GM19035 (cell line): ENCODE measurements at regions not wholly inside any gene's neighbourhood (a gene's known extent, or its start where the extent isn't known, plus 50 kb on each side); places are given as distances from the start of the nearest gene placed in this dataset.
A peak's percentile ranks its signal among the peaks of the same experiment; 100 is the strongest.

Experiments used
- ATAC-seq: cut with Tn5 transposase; IDR thresholded peaks from one replicate; pipeline ENCODE4 v1.9.1; 2021; ENCODE audit not compliant: unreplicated experiment

- no peak for ATAC-seq
These were observed 109.7 kb downstream of the TMTC3 start for GRCh38 chr12:88251798-88252197.

DNA sequence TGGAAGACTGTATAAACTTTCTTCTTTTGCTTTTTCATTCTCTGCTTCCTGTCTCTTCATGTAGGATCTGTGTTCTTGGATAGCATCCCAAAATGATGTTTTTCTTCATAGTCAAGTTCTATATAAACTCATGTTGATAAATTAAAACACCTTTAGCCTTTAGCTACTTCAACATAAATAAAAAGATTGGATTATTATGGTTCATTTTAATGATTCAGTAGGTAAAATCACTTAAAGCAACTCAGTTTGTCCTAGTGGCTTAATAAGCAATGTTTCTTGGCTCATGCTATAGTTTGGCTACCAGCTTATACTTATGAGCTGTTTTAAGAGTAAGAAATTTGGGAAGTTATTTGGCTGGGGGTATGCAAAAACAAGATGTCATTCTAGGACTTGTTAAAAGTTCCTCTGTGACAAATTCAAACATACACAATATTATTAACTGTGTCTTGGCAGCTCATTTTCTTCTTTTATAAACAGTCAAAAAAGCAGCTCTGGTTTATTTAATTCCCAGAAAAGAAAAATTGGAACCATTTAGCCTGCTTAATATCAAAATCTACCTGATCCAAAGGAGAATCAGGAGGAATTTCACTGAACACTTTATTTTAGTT is 111.4 kb downstream of the TMTC3 start:
- no peak for ATAC-seq

DNA sequence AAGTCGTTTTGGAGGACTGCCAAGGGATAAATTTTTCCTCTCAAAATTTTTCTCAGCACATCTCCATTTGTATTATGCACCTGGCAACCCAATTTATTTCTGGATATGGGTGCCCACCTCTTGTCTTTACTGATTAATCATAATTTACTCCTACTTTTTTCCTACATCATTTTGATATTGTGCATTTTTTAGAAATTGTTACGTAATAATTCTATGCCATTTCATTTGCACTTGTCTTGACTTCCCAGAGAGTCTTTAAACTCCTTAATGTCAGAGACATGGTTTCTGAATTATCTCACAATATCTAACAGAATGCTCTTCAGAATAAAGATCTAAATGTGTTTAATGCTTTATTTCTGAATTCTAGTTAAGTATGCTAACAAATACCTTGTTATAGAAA is 113.1 kb downstream of the TMTC3 start:
- ATAC-seq = no peak

- ATAC-seq = no peak
These were observed 113.7 kb downstream of the TMTC3 start for GRCh38 chr12:88255847-88256246.

DNA sequence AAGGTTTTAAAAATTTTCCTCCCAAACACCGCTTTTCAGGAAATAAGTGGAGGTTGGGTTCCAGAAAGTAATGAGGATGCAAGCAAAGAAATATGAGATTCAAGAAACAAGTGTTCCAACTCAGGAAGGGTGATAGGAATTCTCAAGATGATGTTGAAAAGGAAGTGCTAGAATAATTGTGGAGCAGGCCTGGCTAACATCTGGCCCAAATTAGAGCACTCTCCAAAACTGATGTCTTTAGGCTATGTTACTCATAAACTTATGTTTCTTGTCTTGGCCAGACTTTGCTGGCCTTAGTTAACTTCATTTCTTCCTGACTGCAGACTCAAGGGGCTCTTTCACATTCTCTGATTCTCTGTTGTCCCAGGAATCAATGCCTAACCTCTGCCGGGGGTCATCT is 116.3 kb downstream of the TMTC3 start:
- ATAC-seq = no peak

DNA sequence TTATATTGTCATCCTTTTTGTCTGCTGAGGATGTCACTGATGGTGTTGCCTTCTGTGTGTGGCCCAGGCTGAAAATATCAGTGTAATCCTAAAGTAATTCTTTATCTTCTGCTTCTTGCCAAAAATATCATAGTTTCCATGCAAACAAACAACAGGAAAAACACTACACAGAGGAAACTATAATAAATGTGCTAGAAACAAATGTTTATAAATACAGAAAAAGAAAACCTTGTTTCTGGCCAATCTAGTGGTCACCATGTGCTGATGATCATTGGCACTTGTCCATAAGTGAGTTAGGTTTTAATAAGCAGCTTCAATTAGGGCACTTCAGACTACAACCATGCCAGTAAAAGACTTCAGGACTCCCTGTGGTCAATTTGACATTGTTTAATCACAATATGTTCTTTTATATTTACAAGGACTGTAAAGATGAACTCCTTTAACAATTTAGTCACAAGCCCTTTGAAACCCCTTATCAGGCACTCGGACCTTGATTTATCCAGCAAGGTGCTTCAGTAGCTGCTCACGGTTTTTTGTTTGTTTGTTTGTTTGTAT is 124.8 kb downstream of the TMTC3 start:
- ATAC-seq = no peak

- no peak for ATAC-seq
These were observed 125.5 kb downstream of the TMTC3 start for GRCh38 chr12:88267630-88268029.

GRCh38 chr12:88272456-88272855 is 130.3 kb downstream of the TMTC3 start:
- ATAC-seq = no peak

DNA sequence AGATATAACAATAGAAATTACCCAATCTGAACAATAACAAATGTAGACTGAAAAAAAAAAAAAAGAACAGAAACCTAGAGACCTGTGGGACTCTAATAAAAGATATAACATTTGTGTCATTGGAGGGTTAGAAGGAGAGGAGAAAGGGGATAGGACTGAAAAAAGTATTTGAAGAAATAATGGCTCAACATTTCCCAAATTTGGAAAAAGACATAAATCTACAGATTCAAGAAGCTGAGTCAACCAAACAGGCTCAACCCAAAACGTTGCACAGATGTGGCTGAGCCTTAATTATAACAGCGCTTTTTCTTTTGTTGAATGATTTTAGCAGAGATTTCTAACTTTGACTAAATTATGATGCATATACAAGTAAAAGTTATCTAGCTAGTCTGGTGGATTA is 131.3 kb downstream of the TMTC3 start:
- no peak for ATAC-seq

GRCh38 chr12:88273875-88274274 is 131.8 kb downstream of the TMTC3 start:
- no peak for ATAC-seq

GRCh38 chr12:88291498-88292131 is 149.5 kb downstream of the TMTC3 start:
- ATAC-seq = no peak

DNA sequence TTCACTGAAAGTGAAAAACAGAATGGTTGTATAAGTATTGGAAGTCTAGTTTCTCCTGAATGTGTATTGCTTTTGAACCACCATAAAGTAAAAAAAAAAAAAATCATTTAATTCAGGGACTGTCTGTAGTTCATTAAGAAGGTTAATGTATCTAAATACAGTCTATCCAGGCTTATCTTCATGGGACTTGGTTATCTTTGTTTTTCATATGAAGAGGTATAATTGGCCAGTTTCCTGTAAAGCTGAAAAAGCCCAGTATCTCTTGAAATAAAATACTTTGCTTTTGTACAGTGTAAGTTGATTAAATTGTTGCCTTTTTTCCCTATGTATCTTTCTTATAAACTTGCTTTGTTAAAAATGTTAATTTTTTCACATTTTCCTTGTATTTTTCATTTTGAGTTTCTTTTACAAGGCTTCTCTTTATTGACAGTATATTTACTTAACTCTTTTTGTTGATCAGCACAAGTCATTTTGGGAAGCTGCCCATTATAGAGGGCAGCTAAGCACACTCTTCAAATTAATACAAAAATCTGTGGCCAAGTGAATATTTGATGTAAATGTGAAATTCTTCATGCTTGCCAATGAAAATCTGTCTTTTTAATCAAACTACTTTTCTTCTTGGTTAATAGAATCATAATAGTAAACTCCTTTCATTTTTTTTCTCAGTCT is 156.0 kb downstream of the TMTC3 start:
- no peak for ATAC-seq

GRCh38 chr12:88298761-88299242 is 156.7 kb downstream of the TMTC3 start:
- ATAC-seq = no peak

DNA sequence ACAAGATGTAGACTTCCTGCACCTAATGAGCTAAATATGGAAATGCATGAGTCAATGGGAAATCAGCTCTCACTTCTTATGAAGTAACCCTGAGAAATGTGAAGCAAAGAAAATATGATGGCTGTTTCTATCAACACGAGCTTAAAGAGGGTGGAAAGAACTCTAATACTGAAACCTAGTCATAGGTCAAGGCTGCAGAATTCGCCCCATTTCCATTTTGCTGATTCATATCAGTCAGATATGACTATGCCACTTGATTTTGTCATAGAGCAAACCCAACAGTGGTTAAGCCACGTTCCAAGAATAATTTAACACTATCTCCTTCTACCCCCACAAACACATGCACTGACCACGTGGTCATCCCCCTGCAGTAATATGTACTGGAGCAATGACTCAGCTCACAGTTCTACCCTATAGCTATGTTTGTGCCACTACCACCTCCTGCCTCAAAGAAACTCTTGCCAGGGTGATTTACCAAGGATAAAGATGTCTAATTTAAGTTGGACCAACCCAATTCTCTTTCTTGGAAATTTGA is 157.5 kb downstream of the TMTC3 start:
- ATAC-seq = peak; percentile 96

DNA sequence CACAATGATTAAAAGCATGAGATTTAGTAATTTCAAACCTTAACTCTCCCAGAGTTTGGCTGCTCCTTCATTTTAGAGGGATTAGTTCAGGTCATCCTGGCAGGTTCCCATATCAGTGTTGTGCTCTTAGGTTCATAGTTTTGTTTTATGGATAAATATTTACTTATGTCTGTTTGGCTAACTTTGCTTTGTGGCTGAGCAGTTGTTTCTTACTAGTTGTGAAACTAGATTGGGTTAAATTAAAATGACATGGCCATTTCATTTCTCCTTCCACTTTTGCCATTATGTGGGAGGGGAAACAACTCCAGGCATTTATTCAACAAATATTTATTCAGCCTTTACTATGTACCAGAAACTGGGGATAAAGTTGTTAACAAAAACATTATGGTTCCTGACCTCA is 158.8 kb downstream of the TMTC3 start:
- ATAC-seq = no peak

GRCh38 chr12:88303335-88303734 is 161.2 kb downstream of the TMTC3 start:
- ATAC-seq = no peak

GRCh38 chr12:88305254-88305890 is 163.3 kb downstream of the TMTC3 start:
- no peak for ATAC-seq

GRCh38 chr12:88306471-88307069 is 164.5 kb downstream of the TMTC3 start:
- no peak for ATAC-seq

DNA sequence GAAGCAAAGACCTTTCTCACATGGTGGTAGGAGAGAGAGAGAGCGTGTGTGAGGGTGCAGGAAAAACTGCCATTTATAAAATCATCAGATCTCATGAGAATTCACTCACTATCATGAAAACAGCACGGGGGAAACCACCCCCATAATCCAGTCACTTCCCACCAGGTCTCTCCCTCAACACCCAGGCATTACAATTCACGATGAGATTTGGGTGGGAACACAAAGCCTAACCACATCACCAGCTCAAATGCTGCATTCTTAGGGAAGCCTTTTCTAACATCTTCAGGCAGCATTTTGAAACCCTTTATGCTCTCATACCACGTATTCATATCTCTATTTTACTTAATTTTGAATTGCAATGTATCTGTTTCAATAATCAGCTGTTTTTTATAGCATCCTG is 165.9 kb downstream of the TMTC3 start:
- ATAC-seq = no peak

DNA sequence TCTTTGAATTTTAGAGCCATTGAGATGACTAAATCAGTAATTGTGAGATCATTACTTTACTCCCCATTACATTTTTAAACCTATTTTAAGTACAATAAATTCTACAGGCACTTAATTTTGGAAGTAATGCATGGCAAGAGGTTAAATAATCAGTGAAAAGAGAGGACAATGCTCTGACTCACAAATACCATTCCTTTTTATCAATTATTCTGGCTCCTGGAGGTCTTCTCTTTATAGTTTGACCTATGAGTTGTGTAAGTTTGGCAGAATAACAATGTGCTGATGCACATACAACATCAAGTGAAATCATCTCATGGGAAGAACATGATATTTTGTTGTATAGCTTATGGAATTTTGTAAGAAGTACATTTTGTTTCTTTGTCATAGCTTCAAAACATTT is 166.7 kb downstream of the TMTC3 start:
- ATAC-seq = no peak

- no peak for ATAC-seq
These were observed 167.4 kb downstream of the TMTC3 start for GRCh38 chr12:88309546-88309945.
